ENCODE measurements at regions not wholly inside any gene's neighbourhood (a gene's known extent, or its start where the extent isn't known, plus 50 kb on each side); places are given as distances from the start of the nearest gene placed in this dataset.
A peak's percentile ranks its signal among the peaks of the same experiment; 100 is the strongest.

DNA sequence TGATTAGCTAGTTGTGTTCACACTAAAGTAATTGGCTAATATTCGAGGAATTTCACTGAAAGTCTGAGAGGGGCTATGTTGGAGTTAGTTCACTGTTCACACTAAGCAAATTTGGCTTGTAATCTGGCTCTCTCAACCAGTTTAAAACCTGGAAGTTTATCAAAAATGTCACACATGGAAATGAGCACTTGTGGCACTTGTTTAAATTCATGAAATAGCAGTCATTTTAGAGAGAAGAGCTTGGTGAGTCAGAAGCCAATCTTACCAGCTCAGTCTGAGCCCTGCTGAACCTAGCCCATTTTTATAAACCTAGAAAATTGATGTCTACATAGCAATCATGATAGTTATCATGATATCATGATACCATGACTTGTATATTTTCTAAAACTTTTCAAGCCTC is 90.7 kb upstream of the JADE1 start:
- TF ChIP-seq, protein P1, sequence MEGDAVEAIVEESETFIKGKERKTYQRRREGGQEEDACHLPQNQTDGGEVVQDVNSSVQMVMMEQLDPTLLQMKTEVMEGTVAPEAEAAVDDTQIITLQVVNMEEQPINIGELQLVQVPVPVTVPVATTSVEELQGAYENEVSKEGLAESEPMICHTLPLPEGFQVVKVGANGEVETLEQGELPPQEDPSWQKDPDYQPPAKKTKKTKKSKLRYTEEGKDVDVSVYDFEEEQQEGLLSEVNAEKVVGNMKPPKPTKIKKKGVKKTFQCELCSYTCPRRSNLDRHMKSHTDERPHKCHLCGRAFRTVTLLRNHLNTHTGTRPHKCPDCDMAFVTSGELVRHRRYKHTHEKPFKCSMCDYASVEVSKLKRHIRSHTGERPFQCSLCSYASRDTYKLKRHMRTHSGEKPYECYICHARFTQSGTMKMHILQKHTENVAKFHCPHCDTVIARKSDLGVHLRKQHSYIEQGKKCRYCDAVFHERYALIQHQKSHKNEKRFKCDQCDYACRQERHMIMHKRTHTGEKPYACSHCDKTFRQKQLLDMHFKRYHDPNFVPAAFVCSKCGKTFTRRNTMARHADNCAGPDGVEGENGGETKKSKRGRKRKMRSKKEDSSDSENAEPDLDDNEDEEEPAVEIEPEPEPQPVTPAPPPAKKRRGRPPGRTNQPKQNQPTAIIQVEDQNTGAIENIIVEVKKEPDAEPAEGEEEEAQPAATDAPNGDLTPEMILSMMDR (IDR thresholded peaks at IDR 0.05) = no peak
- Mint-ChIP-seq H3K4me3 (no peak overlapping the region), H3K27me3 (ENCODE audit: low read depth, poor library complexity) (no peaks in the 10 kb centered on the region), H3K9me3 (peaks cover 4% of the 10 kb centered on the region), H3K36me3 (ENCODE audit: low read depth) (no peaks in the 10 kb centered on the region), H3K4me1 (peaks cover 10% of the 10 kb centered on the region), H3K27ac (no peak overlapping the region)
- no peak for DNase-seq

DNA sequence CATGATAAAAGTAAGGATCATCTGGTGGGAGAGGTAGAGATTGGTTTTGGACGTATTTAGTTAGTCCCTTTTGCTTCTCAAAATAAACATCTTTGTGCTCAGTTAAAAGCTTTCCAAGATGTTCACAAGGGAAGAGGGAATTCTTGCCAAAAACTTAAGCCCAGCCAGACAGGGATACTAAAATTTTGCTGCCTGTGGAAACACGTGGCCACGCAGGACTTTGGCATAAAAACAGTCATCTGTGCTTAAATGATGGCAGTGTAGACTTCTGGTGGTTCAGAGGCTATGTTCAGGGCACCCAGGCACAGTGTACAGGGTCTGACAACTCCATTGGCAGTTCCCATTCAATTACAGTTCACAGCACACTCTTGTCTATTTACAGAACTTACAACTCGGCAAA is 93.2 kb upstream of the JADE1 start:
- peaks cover 9% of the 10 kb centered on the region for H3K9me3 Mint-ChIP-seq
- H3K36me3 Mint-ChIP-seq (ENCODE audit: low read depth) = no peaks in the 10 kb centered on the region
- no peak for DNase-seq
- TF ChIP-seq, protein P1 (IDR thresholded peaks at IDR 0.05) = no peak
- no peak overlapping the region for H3K4me3 Mint-ChIP-seq
- no peak overlapping the region for H3K27ac Mint-ChIP-seq
- H3K4me1 Mint-ChIP-seq = peaks cover 5% of the 10 kb centered on the region
- H3K27me3 Mint-ChIP-seq (ENCODE audit: low read depth, poor library complexity) = no peaks in the 10 kb centered on the region

DNA sequence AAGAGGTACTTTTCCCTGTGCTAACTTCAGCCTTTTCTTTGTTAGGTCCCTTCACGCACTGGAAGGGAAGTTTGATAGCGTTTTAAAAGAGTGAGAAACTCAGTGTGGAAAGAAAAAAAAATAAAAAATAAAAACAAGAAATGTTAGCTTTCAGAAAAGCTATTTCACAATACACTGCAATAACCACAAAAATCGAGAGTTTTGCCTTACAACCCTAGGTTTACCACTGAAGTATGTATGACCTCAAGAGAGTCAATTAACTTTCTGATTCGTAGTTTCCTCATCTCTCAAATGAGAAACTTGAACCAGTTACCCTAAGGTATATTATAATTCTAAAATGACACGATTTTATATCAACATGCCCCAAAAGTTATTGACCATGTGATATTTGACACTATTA is 93.9 kb upstream of the JADE1 start:
- peaks cover 9% of the 10 kb centered on the region for H3K9me3 Mint-ChIP-seq
- peaks cover 5% of the 10 kb centered on the region for H3K4me1 Mint-ChIP-seq

DNA sequence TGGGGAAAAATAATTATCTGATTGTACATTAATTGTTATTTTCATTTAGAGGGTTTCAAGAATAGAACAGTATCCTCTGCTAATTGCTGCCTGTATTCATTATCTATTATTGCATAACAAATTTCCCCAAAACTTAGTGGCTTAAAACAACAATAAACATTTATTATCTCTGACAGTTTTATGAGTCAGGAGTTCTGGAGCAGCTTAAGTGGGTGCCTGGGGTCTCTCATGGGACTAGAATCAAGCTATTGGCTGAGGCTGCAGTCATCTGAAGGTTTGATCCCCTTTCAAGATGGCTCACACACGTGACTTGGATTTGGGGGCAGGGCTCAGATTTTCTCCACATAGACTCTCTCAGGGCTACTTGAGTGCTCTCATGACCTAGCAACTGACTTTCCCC is 98.1 kb upstream of the JADE1 start:
- Mint-ChIP-seq H3K9me3 (peaks cover 9% of the 10 kb centered on the region), H3K27ac (peak overlapping the region; percentile 63), H3K27me3 (ENCODE audit: low read depth, poor library complexity) (no peaks in the 10 kb centered on the region), H3K4me3 (no peak overlapping the region), H3K36me3 (ENCODE audit: low read depth) (no peaks in the 10 kb centered on the region), H3K4me1 (peaks cover 11% of the 10 kb centered on the region)
- no peak for DNase-seq
- TF ChIP-seq, protein P1 (IDR thresholded peaks at IDR 0.05) = no peak

More for the DNA sequence above, 93.9 kb upstream of the JADE1 start:
- Mint-ChIP-seq H3K27me3 (ENCODE audit: low read depth, poor library complexity) (no peaks in the 10 kb centered on the region), H3K27ac (no peak overlapping the region), H3K36me3 (ENCODE audit: low read depth) (no peaks in the 10 kb centered on the region), H3K4me3 (no peak overlapping the region)
- TF ChIP-seq, protein P1 (IDR thresholded peaks at IDR 0.05) = no peak
- no peak for DNase-seq

DNA sequence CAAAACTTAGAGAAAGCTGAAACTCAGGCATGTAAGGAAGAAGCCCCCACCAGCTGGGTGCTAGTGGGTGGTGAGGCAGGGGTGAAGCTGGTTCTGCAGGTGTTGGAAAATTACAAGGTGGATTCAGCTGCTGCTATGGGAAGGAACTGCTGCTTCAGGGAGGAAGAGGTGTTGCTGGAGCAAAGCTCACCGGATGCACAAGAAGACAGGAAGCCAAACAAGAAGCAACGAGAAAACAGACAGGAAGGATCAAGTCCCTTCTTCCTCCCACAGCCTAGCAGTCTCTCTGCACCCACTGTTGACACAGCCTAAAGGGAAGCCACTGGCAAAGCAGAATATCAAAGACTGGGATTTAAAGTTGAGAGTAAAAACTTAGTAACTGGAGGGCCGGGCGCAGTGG is 100.2 kb upstream of the JADE1 start:
- H3K4me1 Mint-ChIP-seq = peaks cover 11% of the 10 kb centered on the region
- peak overlapping the region; percentile 52 for H3K27ac Mint-ChIP-seq
- no peaks in the 10 kb centered on the region for H3K36me3 Mint-ChIP-seq (ENCODE audit: low read depth)
- H3K27me3 Mint-ChIP-seq (ENCODE audit: low read depth, poor library complexity) = no peaks in the 10 kb centered on the region
- TF ChIP-seq, protein P1 (IDR thresholded peaks at IDR 0.05) = no peak
- no peak overlapping the region for H3K4me3 Mint-ChIP-seq
- H3K9me3 Mint-ChIP-seq = peaks cover 9% of the 10 kb centered on the region
- DNase-seq = no peak

DNA sequence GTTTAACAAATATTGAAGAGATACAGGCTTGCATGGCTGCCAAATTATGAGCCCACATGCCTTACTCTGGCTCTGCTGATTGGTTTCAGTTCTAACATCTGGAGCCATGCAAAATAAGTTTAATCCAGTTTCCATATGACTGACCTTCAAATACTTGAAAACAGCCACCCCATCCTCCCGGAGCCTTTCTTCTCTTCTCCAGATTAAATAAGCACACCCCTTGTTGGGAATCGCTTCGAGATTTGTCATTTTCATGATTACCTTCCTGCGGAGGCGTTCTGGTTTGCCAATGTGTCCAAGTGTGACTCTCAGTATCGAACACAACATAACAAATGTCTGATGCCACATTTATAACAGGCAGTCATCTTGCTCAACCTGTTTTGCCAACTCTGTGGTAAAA is 101.6 kb upstream of the JADE1 start:
- Mint-ChIP-seq H3K36me3 (ENCODE audit: low read depth) (no peaks in the 10 kb centered on the region), H3K27ac (no peak overlapping the region), H3K4me1 (peaks cover 11% of the 10 kb centered on the region), H3K4me3 (no peak overlapping the region), H3K27me3 (ENCODE audit: low read depth, poor library complexity) (no peaks in the 10 kb centered on the region), H3K9me3 (peaks cover 9% of the 10 kb centered on the region)
- no peak for DNase-seq
- TF ChIP-seq, protein P1 (IDR thresholded peaks at IDR 0.05) = no peak

All from nephron progenitor cell (in vitro differentiated cells).